GM23248 (cell line): ENCODE measurements at regions not wholly inside any gene's neighbourhood (a gene's known extent, or its start where the extent isn't known, plus 50 kb on each side); places are given as distances from the start of the nearest gene placed in this dataset.

Experiments
- EZH2 ChIP-seq: fragments of 200-600 bp; sonication (generic); IDR thresholded peaks from 2 replicates; pipeline ENCODE4 v1.6.1; 2018; ENCODE audit warnings: antibody characterized with exemption, mild to moderate bottlenecking; ENCODE audit not compliant: insufficient read depth, poor library complexity, severe bottlenecking
- EZH2phosphoT487 ChIP-seq: fragments of 200-600 bp; sonication (generic); IDR thresholded peaks from 2 replicates; pipeline ENCODE4 v1.6.1; 2018; ENCODE audit warnings: antibody characterized with exemption, moderate library complexity, mild to moderate bottlenecking, low read depth; ENCODE audit not compliant: insufficient read depth

- no peak for TF ChIP-seq EZH2
- no peak for TF ChIP-seq EZH2phosphoT487
These were observed 259.1 kb downstream of the FGFR2 start for GRCh38 chr10:121339114-121339513.
